HuH-7 (cell line): ENCODE measurements at regions not wholly inside any gene's neighbourhood (a gene's known extent, or its start where the extent isn't known, plus 50 kb on each side); places are given as distances from the start of the nearest gene placed in this dataset.
A peak's percentile ranks its signal among the peaks of the same experiment; 100 is the strongest.

Experiments used
- DNase-seq: peaks from one replicate; pipeline ENCODE4 v3.0.0; 2011; ENCODE audit warnings: low spot score

- no peak for DNase-seq
Measured at GRCh38 chr2:175463169-175463568, 281.7 kb upstream of the ATP5MC3 start.

- no peak for DNase-seq
Measured at GRCh38 chr2:175462246-175462645, 280.7 kb upstream of the ATP5MC3 start.

GRCh38 chr2:175461839-175462238 lies 280.3 kb upstream of the ATP5MC3 start:
- DNase-seq, result peak; percentile 53

- no peak for DNase-seq
Measured at GRCh38 chr2:175457895-175458448, 276.5 kb upstream of the ATP5MC3 start.

GRCh38 chr2:175454953-175455389 lies 273.5 kb upstream of the ATP5MC3 start:
- no peak for DNase-seq

GRCh38 chr2:175450029-175450760 lies 268.7 kb upstream of the ATP5MC3 start:
- DNase-seq, result no peak

GRCh38 chr2:175449616-175450015 lies 268.1 kb upstream of the ATP5MC3 start:
- no peak for DNase-seq

GRCh38 chr2:175446201-175446600 lies 264.7 kb upstream of the ATP5MC3 start:
- DNase-seq, result no peak

- DNase-seq, result peak; percentile 36
Measured at GRCh38 chr2:175445281-175445680, 263.8 kb upstream of the ATP5MC3 start.

- no peak for DNase-seq
Measured at GRCh38 chr2:175442441-175442840, 260.9 kb upstream of the ATP5MC3 start.

- DNase-seq, result no peak
Measured at GRCh38 chr2:175441181-175441761, 259.8 kb upstream of the ATP5MC3 start.

GRCh38 chr2:175439416-175439815 lies 257.9 kb upstream of the ATP5MC3 start:
- DNase-seq, result peak; percentile 34

GRCh38 chr2:175437167-175437566 lies 255.7 kb upstream of the ATP5MC3 start:
- no peak for DNase-seq

- no peak for DNase-seq
Measured at GRCh38 chr2:175436076-175436475, 254.6 kb upstream of the ATP5MC3 start.

GRCh38 chr2:175435012-175435411 lies 253.5 kb upstream of the ATP5MC3 start:
- DNase-seq, result no peak

- no peak for DNase-seq
Measured at GRCh38 chr2:175432793-175433192, 251.3 kb upstream of the ATP5MC3 start.

- DNase-seq, result no peak
Measured at GRCh38 chr2:175432021-175432420, 250.5 kb upstream of the ATP5MC3 start.

GRCh38 chr2:175431101-175431946 lies 249.8 kb upstream of the ATP5MC3 start:
- no peak for DNase-seq

GRCh38 chr2:175430236-175430635 lies 248.7 kb upstream of the ATP5MC3 start:
- no peak for DNase-seq

- no peak for DNase-seq
Measured at GRCh38 chr2:175418224-175418835, 236.8 kb upstream of the ATP5MC3 start.

- DNase-seq, result peak; percentile 65
Measured at GRCh38 chr2:175414882-175415487, 233.5 kb upstream of the ATP5MC3 start.
